H1 (cell line): ENCODE measurements at regions not wholly inside any gene's neighbourhood (a gene's known extent, or its start where the extent isn't known, plus 50 kb on each side); places are given as distances from the start of the nearest gene placed in this dataset.

Source experiments
- POU5F1 ChIP-seq: IDR thresholded peaks from 2 replicates; pipeline ENCODE4 v1.6.1; 2011; ENCODE audit warnings: low read depth, mild to moderate bottlenecking, low read length, moderate library complexity
- RBBP5 ChIP-seq: IDR thresholded peaks from 2 replicates; pipeline ENCODE4 v1.7.1; 2012; ENCODE audit warnings: low read depth, mild to moderate bottlenecking, inconsistent platforms, low read length, moderate library complexity, borderline replicate concordance
- USF2 ChIP-seq: IDR thresholded peaks from 2 replicates; pipeline ENCODE4 v1.6.1; 2011; ENCODE audit warnings: low read length, improper control_type of control experiment

DNA sequence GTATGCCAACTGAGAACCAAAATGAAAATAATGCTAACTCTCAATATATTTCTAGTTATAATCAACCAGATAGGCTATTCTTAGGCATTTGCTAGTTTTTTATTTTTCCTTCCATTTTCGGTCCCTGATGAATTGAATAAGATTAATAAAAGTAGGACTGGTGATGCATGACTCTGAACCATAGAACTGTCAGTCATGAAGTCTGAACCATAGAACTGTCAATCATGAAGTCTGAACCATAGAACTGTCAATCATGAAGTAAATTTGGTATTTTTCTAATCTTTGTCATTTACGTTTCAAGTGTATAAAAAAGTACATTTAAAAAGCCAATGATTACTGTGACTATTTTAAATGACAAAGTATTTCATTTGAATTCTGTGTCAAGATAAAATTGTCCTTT is 460.2 kb upstream of the NDST3 start (continued):
- no peak for TF ChIP-seq RBBP5
- no peak for TF ChIP-seq POU5F1
- TF ChIP-seq USF2, result no peak
